ENCODE measurements at regions not wholly inside any gene's neighbourhood (a gene's known extent, or its start where the extent isn't known, plus 50 kb on each side); places are given as distances from the start of the nearest gene placed in this dataset.
"Not testable (repeated sequence)": the region's sequence is repeated elsewhere in the genome, so short reads cannot be mapped to it uniquely, and the experiment has no call there.

DNA sequence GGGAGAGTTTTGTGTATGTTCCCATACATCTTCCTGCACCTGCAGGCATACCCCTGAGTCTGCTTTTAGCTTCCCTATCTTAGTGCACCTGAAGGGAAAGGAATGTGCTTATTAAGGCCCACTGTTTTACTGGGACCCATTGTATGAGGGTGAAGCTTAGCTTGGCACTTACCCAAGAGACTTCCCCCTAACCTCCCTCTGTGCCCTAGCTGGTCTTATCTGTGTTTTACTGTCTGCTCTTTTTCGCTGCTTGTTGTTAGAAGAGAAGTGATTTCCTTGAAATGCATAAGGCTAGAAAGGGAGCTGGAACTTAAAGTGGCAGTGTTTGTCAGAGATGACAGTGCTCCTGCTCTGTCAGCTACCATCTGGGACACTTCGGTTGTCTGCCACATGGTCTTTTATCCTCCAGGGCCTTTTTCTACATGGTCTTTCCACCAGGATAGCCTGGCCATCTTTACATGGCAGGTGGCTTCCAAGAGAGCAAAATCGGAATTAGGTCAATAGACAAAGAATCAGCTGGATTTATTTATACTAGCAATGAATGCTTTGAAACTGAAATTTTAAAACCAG, 122.5 kb upstream of the SLC44A1 start (continued):
- TF ChIP-seq, protein P1, sequence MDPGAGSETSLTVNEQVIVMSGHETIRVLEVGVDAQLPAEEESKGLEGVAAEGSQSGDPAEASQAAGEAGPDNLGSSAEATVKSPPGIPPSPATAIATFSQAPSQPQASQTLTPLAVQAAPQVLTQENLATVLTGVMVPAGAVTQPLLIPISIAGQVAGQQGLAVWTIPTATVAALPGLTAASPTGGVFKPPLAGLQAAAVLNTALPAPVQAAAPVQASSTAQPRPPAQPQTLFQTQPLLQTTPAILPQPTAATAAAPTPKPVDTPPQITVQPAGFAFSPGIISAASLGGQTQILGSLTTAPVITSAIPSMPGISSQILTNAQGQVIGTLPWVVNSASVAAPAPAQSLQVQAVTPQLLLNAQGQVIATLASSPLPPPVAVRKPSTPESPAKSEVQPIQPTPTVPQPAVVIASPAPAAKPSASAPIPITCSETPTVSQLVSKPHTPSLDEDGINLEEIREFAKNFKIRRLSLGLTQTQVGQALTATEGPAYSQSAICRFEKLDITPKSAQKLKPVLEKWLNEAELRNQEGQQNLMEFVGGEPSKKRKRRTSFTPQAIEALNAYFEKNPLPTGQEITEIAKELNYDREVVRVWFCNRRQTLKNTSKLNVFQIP (CRISPR knock-in tag; IDR thresholded peaks at IDR 0.05; ENCODE audit: borderline replicate concordance, low read depth): no peak
- no peak for TF ChIP-seq OSR1 (CRISPR knock-in tag; IDR thresholded peaks at IDR 0.05)
- TF ChIP-seq ZFP30 (CRISPR knock-in tag; IDR thresholded peaks at IDR 0.05): no peak
- no peak for TF ChIP-seq ZFP3 (CRISPR knock-in tag; IDR thresholded peaks at IDR 0.05)
- TF ChIP-seq ARNTL (CRISPR knock-in tag; IDR thresholded peaks at IDR 0.05; ENCODE audit: borderline replicate concordance, low read depth): no peak
- no peak for TF ChIP-seq RARB (CRISPR knock-in tag; IDR thresholded peaks at IDR 0.05)
- TF ChIP-seq, protein P2, sequence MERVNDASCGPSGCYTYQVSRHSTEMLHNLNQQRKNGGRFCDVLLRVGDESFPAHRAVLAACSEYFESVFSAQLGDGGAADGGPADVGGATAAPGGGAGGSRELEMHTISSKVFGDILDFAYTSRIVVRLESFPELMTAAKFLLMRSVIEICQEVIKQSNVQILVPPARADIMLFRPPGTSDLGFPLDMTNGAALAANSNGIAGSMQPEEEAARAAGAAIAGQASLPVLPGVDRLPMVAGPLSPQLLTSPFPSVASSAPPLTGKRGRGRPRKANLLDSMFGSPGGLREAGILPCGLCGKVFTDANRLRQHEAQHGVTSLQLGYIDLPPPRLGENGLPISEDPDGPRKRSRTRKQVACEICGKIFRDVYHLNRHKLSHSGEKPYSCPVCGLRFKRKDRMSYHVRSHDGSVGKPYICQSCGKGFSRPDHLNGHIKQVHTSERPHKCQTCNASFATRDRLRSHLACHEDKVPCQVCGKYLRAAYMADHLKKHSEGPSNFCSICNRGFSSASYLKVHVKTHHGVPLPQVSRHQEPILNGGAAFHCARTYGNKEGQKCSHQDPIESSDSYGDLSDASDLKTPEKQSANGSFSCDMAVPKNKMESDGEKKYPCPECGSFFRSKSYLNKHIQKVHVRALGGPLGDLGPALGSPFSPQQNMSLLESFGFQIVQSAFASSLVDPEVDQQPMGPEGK (CRISPR knock-in tag; IDR thresholded peaks at IDR 0.05; ENCODE audit: borderline replicate concordance): no peak
- no peak for TF ChIP-seq BACH2 (CRISPR knock-in tag; IDR thresholded peaks at IDR 0.05; ENCODE audit: borderline replicate concordance)

DNA sequence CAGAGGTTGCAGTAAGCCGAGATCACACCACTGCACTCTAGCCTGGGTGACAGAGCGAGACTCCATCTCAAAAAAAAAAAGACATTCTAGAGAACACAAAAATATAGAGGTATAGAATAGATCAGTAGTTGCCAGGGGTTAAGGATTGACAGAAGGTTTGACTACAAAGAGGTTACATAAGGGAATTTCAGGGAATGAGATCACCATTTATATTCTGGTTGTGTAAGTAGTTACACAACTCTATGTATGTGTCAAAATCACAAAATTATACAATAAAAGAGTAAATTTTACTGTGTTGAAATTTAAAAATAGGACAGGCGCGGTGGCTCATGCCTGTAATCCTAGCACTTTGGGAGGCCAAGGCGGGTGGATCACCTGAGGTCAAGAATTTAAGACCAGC, 119.9 kb upstream of the SLC44A1 start:
- not testable (repeated sequence) for ATAC-seq

DNA sequence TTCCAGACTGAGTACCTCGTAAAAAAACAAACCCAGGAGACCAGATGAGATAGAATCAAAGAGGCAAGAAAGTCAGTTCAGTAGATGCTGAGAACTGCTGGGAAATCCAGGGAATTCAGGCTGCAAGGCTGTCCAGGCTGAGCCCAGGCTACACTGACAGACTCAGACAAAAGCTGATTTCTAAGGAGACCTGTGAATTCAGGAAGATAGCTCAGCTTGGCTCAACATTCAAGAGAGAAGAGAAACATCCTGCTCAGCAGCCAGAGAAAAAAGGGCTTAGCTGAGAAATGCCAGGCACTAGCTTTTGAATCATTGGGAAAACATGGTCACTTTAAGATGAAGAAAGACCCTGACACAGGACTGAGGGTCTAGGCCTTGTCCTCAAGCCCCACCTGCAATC, 118.2 kb upstream of the SLC44A1 start:
- no peak for TF ChIP-seq ZFP3 (CRISPR knock-in tag; IDR thresholded peaks at IDR 0.05)
- no peak for TF ChIP-seq ZFP30 (CRISPR knock-in tag; IDR thresholded peaks at IDR 0.05)
- TF ChIP-seq GLIS3 (CRISPR knock-in tag; IDR thresholded peaks at IDR 0.05): no peak
- TF ChIP-seq BACH2 (CRISPR knock-in tag; IDR thresholded peaks at IDR 0.05; ENCODE audit: borderline replicate concordance): no peak
- no peak for TF ChIP-seq ZNF8 (CRISPR knock-in tag; IDR thresholded peaks at IDR 0.05)
- no peak for TF ChIP-seq RARB (CRISPR knock-in tag; IDR thresholded peaks at IDR 0.05)
- TF ChIP-seq, protein P2 (CRISPR knock-in tag; IDR thresholded peaks at IDR 0.05; ENCODE audit: borderline replicate concordance): no peak
- ATAC-seq: no peak

DNA sequence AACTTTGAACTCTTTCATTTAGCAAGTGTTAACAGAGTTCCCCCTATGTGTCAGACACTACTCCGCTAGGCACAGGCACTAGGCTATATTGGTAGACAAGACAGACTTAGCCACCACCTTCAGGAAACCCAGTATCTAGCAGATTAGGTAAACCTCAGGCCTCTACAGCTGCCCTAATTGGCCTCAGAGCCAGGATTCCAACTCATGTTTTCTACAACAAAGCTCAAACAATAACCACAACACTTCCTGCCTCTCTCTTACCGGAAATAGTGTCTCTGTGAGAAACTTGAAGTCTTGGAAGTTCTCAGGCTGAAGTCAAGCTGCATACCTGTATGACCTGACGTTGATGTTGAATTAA, 116.6 kb upstream of the SLC44A1 start:
- ATAC-seq: no peak
- TF ChIP-seq, protein P3, sequence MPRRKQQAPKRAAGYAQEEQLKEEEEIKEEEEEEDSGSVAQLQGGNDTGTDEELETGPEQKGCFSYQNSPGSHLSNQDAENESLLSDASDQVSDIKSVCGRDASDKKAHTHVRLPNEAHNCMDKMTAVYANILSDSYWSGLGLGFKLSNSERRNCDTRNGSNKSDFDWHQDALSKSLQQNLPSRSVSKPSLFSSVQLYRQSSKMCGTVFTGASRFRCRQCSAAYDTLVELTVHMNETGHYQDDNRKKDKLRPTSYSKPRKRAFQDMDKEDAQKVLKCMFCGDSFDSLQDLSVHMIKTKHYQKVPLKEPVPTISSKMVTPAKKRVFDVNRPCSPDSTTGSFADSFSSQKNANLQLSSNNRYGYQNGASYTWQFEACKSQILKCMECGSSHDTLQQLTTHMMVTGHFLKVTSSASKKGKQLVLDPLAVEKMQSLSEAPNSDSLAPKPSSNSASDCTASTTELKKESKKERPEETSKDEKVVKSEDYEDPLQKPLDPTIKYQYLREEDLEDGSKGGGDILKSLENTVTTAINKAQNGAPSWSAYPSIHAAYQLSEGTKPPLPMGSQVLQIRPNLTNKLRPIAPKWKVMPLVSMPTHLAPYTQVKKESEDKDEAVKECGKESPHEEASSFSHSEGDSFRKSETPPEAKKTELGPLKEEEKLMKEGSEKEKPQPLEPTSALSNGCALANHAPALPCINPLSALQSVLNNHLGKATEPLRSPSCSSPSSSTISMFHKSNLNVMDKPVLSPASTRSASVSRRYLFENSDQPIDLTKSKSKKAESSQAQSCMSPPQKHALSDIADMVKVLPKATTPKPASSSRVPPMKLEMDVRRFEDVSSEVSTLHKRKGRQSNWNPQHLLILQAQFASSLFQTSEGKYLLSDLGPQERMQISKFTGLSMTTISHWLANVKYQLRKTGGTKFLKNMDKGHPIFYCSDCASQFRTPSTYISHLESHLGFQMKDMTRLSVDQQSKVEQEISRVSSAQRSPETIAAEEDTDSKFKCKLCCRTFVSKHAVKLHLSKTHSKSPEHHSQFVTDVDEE (CRISPR knock-in tag; IDR thresholded peaks at IDR 0.05): no peak
- TF ChIP-seq, protein P4, sequence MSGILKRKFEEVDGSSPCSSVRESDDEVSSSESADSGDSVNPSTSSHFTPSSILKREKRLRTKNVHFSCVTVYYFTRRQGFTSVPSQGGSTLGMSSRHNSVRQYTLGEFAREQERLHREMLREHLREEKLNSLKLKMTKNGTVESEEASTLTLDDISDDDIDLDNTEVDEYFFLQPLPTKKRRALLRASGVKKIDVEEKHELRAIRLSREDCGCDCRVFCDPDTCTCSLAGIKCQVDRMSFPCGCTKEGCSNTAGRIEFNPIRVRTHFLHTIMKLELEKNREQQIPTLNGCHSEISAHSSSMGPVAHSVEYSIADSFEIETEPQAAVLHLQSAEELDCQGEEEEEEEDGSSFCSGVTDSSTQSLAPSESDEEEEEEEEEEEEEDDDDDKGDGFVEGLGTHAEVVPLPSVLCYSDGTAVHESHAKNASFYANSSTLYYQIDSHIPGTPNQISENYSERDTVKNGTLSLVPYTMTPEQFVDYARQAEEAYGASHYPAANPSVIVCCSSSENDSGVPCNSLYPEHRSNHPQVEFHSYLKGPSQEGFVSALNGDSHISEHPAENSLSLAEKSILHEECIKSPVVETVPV (CRISPR knock-in tag; IDR thresholded peaks at IDR 0.05): no peak
- TF ChIP-seq ZFP30 (CRISPR knock-in tag; IDR thresholded peaks at IDR 0.05): no peak
- TF ChIP-seq, protein P1 (CRISPR knock-in tag; IDR thresholded peaks at IDR 0.05; ENCODE audit: borderline replicate concordance, low read depth): no peak
- no peak for TF ChIP-seq ZNF565 (CRISPR knock-in tag; conservative IDR thresholded peaks at IDR 0.05; ENCODE audit: low read depth)
- no peak for TF ChIP-seq PPARA (CRISPR knock-in tag; IDR thresholded peaks at IDR 0.05; ENCODE audit: borderline replicate concordance)
- no peak for TF ChIP-seq BACH2 (CRISPR knock-in tag; IDR thresholded peaks at IDR 0.05; ENCODE audit: borderline replicate concordance)
- TF ChIP-seq TOX (CRISPR knock-in tag; IDR thresholded peaks at IDR 0.05; ENCODE audit: borderline replicate concordance): no peak
- TF ChIP-seq CSDC2 (CRISPR knock-in tag; IDR thresholded peaks at IDR 0.05): no peak
